Neutrophil (primary cell): ENCODE measurements at regions not wholly inside any gene's neighbourhood (a gene's known extent, or its start where the extent isn't known, plus 50 kb on each side); places are given as distances from the start of the nearest gene placed in this dataset.

Source experiments
- H3K27ac ChIP-seq: fragments of 200-600 bp; sonication (generic); 2 replicates; pipeline ENCODE4 v1.5.1; 2016; ENCODE audit warnings: mild to moderate bottlenecking, moderate library complexity
- H3K27me3 ChIP-seq: fragments of 200-600 bp; sonication (generic); 2 replicates; pipeline ENCODE4 v1.6.0; 2016; ENCODE audit warnings: mild to moderate bottlenecking
- H3K36me3 ChIP-seq: fragments of 200-600 bp; sonication (generic); 2 replicates; pipeline ENCODE4 v1.5.1; 2017
- H3K4me1 ChIP-seq, 2 experiments: fragments of 200-600 bp in 1 of 2; sonication (generic) in 1 of 2; 1 replicate in 1 of 2; 2 replicates in 1 of 2; pipeline versions ENCODE4 v1.5.1 to v1.6.1; 2013 to 2016; ENCODE audit warnings: low read depth in 1 of 2, low read length in 1 of 2, mild to moderate bottlenecking in 1 of 2, moderate library complexity in 1 of 2; ENCODE audit not compliant: control insufficient read depth in 1 of 2, insufficient read depth in 1 of 2
- H3K4me3 ChIP-seq, 2 experiments: fragments of 200-600 bp in 1 of 2; sonication (generic) in 1 of 2; 1 replicate in 1 of 2; 2 replicates in 1 of 2; pipeline ENCODE4 v1.5.1; 2013 to 2016; ENCODE audit warnings: low read depth in 1 of 2, low read length in 1 of 2, mild to moderate bottlenecking in 1 of 2, moderate library complexity in 1 of 2
- H3K9me3 ChIP-seq: fragments of 200-600 bp; sonication (generic); 2 replicates; pipeline ENCODE4 v1.5.1; 2016
- TF ChIP-seq, protein P1 (sequence below): fragments of 200-600 bp; sonication (generic); IDR thresholded peaks from 2 replicates; pipeline ENCODE4 v1.5.1; 2016; ENCODE audit warnings: antibody characterized with exemption

- H3K9me3 ChIP-seq, result no peaks in the 10 kb centered on the region
- no peaks in the 10 kb centered on the region for H3K27me3 ChIP-seq
- no peaks in the 10 kb centered on the region for H3K4me1 ChIP-seq
- no peak overlapping the region for H3K4me3 ChIP-seq
- TF ChIP-seq, protein P1, sequence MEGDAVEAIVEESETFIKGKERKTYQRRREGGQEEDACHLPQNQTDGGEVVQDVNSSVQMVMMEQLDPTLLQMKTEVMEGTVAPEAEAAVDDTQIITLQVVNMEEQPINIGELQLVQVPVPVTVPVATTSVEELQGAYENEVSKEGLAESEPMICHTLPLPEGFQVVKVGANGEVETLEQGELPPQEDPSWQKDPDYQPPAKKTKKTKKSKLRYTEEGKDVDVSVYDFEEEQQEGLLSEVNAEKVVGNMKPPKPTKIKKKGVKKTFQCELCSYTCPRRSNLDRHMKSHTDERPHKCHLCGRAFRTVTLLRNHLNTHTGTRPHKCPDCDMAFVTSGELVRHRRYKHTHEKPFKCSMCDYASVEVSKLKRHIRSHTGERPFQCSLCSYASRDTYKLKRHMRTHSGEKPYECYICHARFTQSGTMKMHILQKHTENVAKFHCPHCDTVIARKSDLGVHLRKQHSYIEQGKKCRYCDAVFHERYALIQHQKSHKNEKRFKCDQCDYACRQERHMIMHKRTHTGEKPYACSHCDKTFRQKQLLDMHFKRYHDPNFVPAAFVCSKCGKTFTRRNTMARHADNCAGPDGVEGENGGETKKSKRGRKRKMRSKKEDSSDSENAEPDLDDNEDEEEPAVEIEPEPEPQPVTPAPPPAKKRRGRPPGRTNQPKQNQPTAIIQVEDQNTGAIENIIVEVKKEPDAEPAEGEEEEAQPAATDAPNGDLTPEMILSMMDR, result no peak
- H3K36me3 ChIP-seq, result no peaks in the 10 kb centered on the region
- no peak overlapping the region for H3K27ac ChIP-seq
Observed at GRCh38 chr4:10288830-10289537, 168.2 kb downstream of the ZNF518B start.

DNA sequence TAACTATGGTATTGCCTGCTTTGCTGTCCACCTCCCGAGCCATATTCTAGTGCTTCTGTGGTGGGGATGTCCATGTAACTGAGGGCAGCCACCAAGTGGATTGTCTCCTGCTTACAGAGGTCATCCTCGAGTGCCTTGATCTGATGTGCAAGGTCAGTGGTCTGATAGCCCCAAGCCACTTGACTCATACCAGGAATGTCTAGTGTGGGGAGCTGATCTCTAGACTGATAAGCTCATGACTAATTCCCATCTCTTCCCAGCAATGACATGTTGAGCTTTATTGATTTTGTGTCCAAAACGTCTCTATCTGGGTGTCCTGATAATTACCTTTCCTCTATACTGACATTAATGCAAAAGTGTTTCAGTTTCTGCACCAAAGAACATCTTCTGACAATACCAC is 168.4 kb upstream of the WDR1 start:
- no peaks in the 10 kb centered on the region for H3K36me3 ChIP-seq
- no peak overlapping the region for H3K27ac ChIP-seq
- TF ChIP-seq, protein P1, result no peak
- H3K9me3 ChIP-seq, result no peaks in the 10 kb centered on the region
- H3K4me1 ChIP-seq, result no peaks in the 10 kb centered on the region
- H3K4me3 ChIP-seq, result no peak overlapping the region
- no peaks in the 10 kb centered on the region for H3K27me3 ChIP-seq

DNA sequence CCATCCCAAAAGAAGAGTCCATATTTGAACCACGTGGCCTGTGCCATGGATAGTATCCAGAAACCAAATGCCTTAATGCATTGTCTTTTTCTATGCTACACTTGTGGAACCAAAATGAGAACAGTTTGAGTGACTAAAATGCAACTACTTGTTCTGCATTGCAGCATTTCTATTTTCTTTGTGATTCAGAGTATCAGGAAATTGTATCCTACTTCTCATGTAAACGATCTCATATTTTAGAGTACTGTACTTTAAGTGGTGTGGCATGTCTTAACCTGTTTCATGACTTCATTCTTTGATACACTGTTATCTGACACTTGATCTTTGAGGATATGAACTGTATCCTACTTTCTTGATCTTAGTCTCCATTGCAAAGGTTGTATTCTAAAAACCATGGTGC is 167.2 kb upstream of the WDR1 start:
- TF ChIP-seq, protein P1, result no peak
- Histone ChIP-seq H3K4me1 (no peaks in the 10 kb centered on the region), H3K27ac (no peak overlapping the region), H3K9me3 (no peaks in the 10 kb centered on the region), H3K36me3 (no peaks in the 10 kb centered on the region), H3K27me3 (no peaks in the 10 kb centered on the region), H3K4me3 (no peak overlapping the region)

- TF ChIP-seq, protein P1, result no peak
- Histone ChIP-seq H3K9me3 (no peaks in the 10 kb centered on the region), H3K27me3 (no peaks in the 10 kb centered on the region), H3K4me3 (no peak overlapping the region), H3K4me1 (no peaks in the 10 kb centered on the region), H3K27ac (no peak overlapping the region), H3K36me3 (no peaks in the 10 kb centered on the region)
Observed at GRCh38 chr4:10281996-10282395, 165.4 kb upstream of the WDR1 start.

DNA sequence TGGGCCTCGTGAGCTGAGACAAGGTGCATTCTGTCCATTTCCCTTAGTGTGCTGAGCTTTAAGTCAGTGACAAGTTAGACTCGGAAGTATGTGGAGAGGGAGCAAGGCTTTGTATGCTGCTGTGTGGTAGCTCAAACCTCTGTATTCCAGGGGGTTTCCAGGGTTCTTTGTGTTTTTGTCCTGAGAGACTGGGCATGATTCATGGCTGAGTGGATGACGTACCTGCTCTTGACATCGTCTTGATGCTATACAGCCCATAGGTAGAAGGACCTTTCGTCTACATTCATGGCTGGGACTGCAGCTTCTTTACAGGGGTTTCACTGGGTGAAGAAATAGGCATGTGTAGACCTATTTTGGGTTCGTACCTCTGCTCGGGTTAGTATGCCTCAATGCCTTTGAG is 162.7 kb upstream of the WDR1 start:
- Histone ChIP-seq H3K4me3 (no peak overlapping the region), H3K27me3 (no peaks in the 10 kb centered on the region), H3K4me1 (no peaks in the 10 kb centered on the region), H3K27ac (no peak overlapping the region), H3K36me3 (no peaks in the 10 kb centered on the region), H3K9me3 (no peaks in the 10 kb centered on the region)
- TF ChIP-seq, protein P1, result no peak
